Endothelial cell (in vitro differentiated cells): ENCODE measurements at regions not wholly inside any gene's neighbourhood (a gene's known extent, or its start where the extent isn't known, plus 50 kb on each side); places are given as distances from the start of the nearest gene placed in this dataset.
"Not testable (repeated sequence)": the region's sequence is repeated elsewhere in the genome, so short reads cannot be mapped to it uniquely, and the experiment has no call there.

Experiments
- DNase-seq: peaks from one replicate; pipeline ENCODE4 v3.0.0; 2021; ENCODE audit warnings: low spot score
- H3K27ac Mint-ChIP-seq: one replicate; pipeline ENCODE4 v1.8.0; 2021; ENCODE audit warnings: mixed read lengths, inconsistent platforms; ENCODE audit not compliant: unreplicated experiment
- H3K27me3 Mint-ChIP-seq: one replicate; pipeline ENCODE4 v1.8.0; 2021; ENCODE audit warnings: mild to moderate bottlenecking, moderate library complexity, mixed read lengths, inconsistent platforms; ENCODE audit not compliant: unreplicated experiment
- H3K36me3 Mint-ChIP-seq: one replicate; pipeline ENCODE4 v1.8.0; 2021; ENCODE audit warnings: mild to moderate bottlenecking, low read depth, mixed read lengths, inconsistent platforms; ENCODE audit not compliant: unreplicated experiment
- H3K4me1 Mint-ChIP-seq: one replicate; pipeline ENCODE4 v1.8.0; 2021; ENCODE audit warnings: mild to moderate bottlenecking, mixed read lengths, inconsistent platforms; ENCODE audit not compliant: unreplicated experiment
- H3K4me3 Mint-ChIP-seq: one replicate; pipeline ENCODE4 v1.8.0; 2021; ENCODE audit warnings: mild to moderate bottlenecking, mixed read lengths, inconsistent platforms; ENCODE audit not compliant: unreplicated experiment
- H3K9me3 Mint-ChIP-seq: one replicate; pipeline ENCODE4 v1.8.0; 2021; ENCODE audit warnings: mixed read lengths, inconsistent platforms; ENCODE audit not compliant: unreplicated experiment
- TF ChIP-seq, protein P1 (sequence below): fragments of 200-600 bp; sonication (generic); IDR thresholded peaks from one replicate; pipeline ENCODE4 v1.5.0; 2021; ENCODE audit warnings: antibody characterized with exemption; ENCODE audit not compliant: unreplicated experiment

DNA sequence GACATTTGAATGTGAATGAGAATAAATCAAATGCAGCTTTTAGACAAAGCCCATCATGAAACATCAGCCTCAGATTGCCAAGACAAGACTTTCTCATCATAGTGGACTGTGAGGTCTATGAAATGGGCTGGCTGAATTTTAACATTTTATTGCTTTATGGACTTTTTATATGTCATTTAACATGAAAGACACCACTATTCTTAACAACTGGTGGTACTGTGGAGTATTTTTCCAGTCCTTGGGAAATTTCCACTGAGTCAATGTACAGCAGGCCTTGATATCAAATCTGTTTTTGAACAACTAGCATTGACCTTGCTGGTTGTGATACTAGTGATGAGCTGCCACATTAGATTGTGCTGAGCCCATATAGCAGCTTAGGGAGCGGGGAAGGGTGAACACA, 326.6 kb upstream of the CITED2 start:
- Mint-ChIP-seq H3K4me1 (peaks cover 6% of the 10 kb centered on the region), H3K4me3 (no peak overlapping the region), H3K36me3 (no peaks in the 10 kb centered on the region), H3K9me3 (no peaks in the 10 kb centered on the region), H3K27ac (no peak overlapping the region), H3K27me3 (peaks cover 2% of the 10 kb centered on the region)
- DNase-seq, result no peak
- TF ChIP-seq, protein P1, sequence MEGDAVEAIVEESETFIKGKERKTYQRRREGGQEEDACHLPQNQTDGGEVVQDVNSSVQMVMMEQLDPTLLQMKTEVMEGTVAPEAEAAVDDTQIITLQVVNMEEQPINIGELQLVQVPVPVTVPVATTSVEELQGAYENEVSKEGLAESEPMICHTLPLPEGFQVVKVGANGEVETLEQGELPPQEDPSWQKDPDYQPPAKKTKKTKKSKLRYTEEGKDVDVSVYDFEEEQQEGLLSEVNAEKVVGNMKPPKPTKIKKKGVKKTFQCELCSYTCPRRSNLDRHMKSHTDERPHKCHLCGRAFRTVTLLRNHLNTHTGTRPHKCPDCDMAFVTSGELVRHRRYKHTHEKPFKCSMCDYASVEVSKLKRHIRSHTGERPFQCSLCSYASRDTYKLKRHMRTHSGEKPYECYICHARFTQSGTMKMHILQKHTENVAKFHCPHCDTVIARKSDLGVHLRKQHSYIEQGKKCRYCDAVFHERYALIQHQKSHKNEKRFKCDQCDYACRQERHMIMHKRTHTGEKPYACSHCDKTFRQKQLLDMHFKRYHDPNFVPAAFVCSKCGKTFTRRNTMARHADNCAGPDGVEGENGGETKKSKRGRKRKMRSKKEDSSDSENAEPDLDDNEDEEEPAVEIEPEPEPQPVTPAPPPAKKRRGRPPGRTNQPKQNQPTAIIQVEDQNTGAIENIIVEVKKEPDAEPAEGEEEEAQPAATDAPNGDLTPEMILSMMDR, result no peak

DNA sequence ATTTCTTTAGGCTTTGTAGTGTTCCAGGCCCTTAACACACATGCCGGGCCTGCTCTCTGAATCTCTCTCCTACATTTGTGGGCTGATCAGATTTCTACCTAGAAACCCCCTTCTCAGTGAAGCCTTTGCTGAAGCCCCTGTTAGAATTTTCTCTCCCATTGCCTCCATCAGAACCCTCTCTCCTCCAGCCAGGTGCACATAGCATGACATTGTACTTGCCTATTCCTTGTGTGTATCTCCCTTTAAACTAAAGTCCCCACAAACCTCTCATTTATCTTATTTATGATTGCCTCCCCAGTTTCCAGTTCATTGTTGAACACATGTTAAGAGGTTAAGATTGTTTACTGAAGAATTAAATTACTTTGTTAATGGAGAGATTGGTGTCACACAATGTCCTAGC, 325.5 kb upstream of the CITED2 start:
- H3K36me3 Mint-ChIP-seq, result no peaks in the 10 kb centered on the region
- no peak for DNase-seq
- peaks cover 6% of the 10 kb centered on the region for H3K4me1 Mint-ChIP-seq
- no peaks in the 10 kb centered on the region for H3K9me3 Mint-ChIP-seq
- no peak overlapping the region for H3K27ac Mint-ChIP-seq
- peaks cover 2% of the 10 kb centered on the region for H3K27me3 Mint-ChIP-seq
- no peak overlapping the region for H3K4me3 Mint-ChIP-seq
- TF ChIP-seq, protein P1, result no peak

DNA sequence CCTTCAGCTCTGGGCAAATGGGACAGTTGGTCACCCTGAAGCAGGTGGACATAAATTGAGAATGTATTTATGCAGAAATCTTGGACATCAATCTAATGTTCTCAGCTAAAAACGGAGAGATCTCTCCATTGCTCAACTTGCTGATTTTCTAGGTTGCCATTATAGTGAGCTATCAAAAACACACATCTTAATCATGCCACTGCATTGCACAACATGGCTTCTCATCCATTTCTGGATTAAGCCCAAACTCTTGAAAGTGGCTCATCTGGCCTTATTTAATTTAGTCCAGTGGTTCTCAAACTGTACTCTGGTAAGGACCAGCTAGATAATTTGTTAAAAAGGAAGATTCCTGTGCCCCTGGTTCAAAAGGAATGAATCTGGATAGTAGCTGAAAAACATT, 324.9 kb upstream of the CITED2 start:
- no peak for DNase-seq
- Mint-ChIP-seq H3K4me1 (peaks cover 6% of the 10 kb centered on the region), H3K27me3 (peaks cover 2% of the 10 kb centered on the region), H3K4me3 (no peak overlapping the region), H3K9me3 (no peaks in the 10 kb centered on the region), H3K36me3 (no peaks in the 10 kb centered on the region), H3K27ac (no peak overlapping the region)
- TF ChIP-seq, protein P1, result no peak

DNA sequence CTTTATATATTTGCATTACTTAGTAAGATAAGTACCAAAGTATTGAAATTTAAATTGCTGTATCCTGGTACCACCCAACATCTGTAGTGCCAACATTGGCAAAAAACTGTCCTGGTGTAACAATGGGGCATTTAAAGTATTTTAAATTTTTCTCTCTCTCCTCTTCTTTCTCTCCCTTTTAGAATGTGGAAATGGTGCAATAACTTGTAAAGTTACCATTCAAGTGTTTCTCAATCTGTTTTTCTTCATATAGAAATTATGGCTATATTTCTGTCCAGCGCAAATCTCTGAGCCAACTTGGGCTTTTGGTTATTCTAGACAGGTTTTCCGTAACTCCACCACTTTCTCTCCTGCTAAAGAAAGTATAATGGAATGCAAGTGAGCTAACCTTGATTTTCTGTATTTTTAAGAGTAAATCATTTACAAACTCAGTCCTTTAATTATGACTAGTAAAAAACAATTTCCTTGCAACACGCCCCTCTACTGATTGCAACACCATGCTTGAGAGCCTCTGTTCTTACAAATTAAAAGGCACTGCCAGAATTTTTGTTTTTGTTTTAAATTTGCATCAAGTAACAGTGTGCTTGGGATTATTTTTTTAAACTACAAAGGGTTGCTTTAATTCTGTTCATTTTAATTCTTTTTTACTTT, 324.2 kb upstream of the CITED2 start:
- Mint-ChIP-seq H3K4me1 (peaks cover 6% of the 10 kb centered on the region), H3K27me3 (peaks cover 2% of the 10 kb centered on the region), H3K27ac (no peak overlapping the region), H3K36me3 (no peaks in the 10 kb centered on the region), H3K9me3 (no peaks in the 10 kb centered on the region), H3K4me3 (no peak overlapping the region)
- TF ChIP-seq, protein P1, result no peak
- no peak for DNase-seq

DNA sequence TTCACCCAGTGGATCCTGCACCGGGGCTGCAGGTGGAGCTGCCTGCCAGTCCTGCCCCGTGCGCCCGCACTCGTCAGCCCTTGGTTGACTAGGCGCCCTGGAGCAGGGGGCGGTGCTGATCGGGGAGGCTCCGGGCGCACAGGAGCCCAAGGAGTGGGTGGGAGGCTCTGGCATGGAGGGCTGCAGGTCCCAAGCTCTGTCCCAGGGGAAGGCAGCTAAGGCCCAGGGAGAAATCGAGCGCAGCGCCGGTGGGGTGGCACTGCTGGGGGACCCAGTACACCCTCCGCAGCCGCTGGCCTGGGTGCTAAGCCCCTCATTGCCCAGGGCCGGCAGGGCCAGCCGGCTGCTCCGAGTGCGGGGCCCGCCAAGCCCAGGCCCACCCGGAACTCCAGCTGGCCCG, 323.4 kb upstream of the CITED2 start:
- H3K36me3 Mint-ChIP-seq, H3K27me3 Mint-ChIP-seq, H3K4me3 Mint-ChIP-seq, H3K4me1 Mint-ChIP-seq, H3K27ac Mint-ChIP-seq, H3K9me3 Mint-ChIP-seq, DNase-seq: not testable (repeated sequence)

DNA sequence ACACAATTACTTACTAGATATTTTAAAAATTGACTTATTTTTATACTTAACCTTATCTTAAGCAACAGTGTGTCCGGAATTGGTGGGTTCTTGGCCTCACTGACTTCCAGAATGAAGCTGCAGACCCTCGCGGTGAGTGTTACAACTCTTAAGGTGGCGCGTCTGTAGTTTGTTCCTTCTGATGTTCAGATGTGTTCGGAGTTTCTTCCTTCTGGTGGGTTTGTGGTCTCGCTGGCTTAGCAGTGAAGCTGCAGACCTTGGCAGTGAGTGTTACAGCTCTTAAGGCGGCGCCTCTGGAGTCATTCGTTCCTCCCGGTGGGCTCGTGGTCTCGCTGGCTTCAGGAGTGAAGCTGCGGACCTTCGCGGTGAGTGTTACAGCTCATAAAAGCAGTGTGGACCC, 322.5 kb upstream of the CITED2 start:
- H3K4me1 Mint-ChIP-seq, H3K4me3 Mint-ChIP-seq, H3K36me3 Mint-ChIP-seq, H3K9me3 Mint-ChIP-seq, H3K27ac Mint-ChIP-seq, H3K27me3 Mint-ChIP-seq, DNase-seq: not testable (repeated sequence)
